Activated CD4-positive, alpha-beta memory T cell treated with anti-CD3 and anti-CD28 coated beads for 36 hours (primary cell): ENCODE measurements at regions not wholly inside any gene's neighbourhood (a gene's known extent, or its start where the extent isn't known, plus 50 kb on each side); places are given as distances from the start of the nearest gene placed in this dataset.

Experiments
- CTCF ChIA-PET: fragments of 350-600 bp; sonication (Branson Sonifier 250); formaldehyde crosslinking; loops from one replicate; lab custom pipeline; 2021; ENCODE audit warnings: antibody characterized with exemption, inconsistent platforms; lab: Charles Lee
- POLR2A ChIA-PET: fragments of 350-600 bp; sonication (Branson Sonifier 250); formaldehyde crosslinking; loops from one replicate; lab custom pipeline; 2021; ENCODE audit warnings: antibody characterized with exemption; lab: Charles Lee
- DNase-seq: peaks from one replicate; pipeline ENCODE4 v3.0.0-alpha.2; 2020
- H3K27ac Mint-ChIP-seq: one replicate; pipeline ENCODE4 v1.8.0; 2021; ENCODE audit warnings: mixed read lengths
- H3K27me3 Mint-ChIP-seq: one replicate; pipeline ENCODE4 v1.8.0; 2021; ENCODE audit warnings: mixed read lengths
- H3K36me3 Mint-ChIP-seq: one replicate; pipeline ENCODE4 v1.8.0; 2021; ENCODE audit warnings: mixed read lengths
- H3K4me1 Mint-ChIP-seq: one replicate; pipeline ENCODE4 v1.8.0; 2021; ENCODE audit warnings: low read depth, mixed read lengths
- H3K4me3 Mint-ChIP-seq: one replicate; pipeline ENCODE4 v1.8.0; 2021; ENCODE audit warnings: mild to moderate bottlenecking, mixed read lengths
- H3K9me3 Mint-ChIP-seq: one replicate; pipeline ENCODE4 v1.8.0; 2021; ENCODE audit warnings: mixed read lengths
- intact Hi-C: fragments of 100-400 bp; cut with micrococcal nuclease; formaldehyde crosslinking; loops from one replicate; pipeline ENCODE4 v1.15.1; 2023

- Mint-ChIP-seq H3K4me1 (no peaks in the 10 kb centered on the region), H3K27ac (no peak overlapping the region)
- CTCF ChIA-PET = no interaction called here
These were observed 422.9 kb downstream of the SETD4 start for GRCh38 chr21:35637431-35637830.

DNA sequence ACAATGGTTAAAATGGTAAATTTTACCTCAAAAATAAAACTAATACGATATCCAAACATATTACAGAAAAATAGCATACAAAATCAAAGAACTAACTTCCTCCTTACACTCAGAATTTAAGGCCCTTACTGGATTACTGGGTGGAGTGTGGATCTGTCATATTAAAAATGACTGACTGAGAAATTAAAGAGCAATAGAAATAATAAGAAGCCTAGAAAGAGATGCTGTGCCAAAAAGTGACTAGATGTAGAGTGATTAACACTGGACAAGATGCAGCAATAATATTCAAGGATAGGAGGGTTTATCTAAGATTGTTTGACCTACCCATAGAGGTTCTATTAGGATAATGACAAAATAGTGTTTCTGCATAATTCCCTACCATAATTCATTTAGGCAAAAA, 424.3 kb downstream of the SETD4 start:
- ChIA-PET POLR2A (no interaction called here), CTCF (no interaction called here)
- no peak for DNase-seq
- Mint-ChIP-seq H3K27me3 (peaks cover 17% of the 10 kb centered on the region), H3K4me1 (no peaks in the 10 kb centered on the region), H3K27ac (no peak overlapping the region), H3K9me3 (no peaks in the 10 kb centered on the region), H3K36me3 (no peaks in the 10 kb centered on the region), H3K4me3 (no peak overlapping the region)
- intact Hi-C loops = no loop called here

More at GRCh38 chr21:35637431-35637830, 422.9 kb downstream of the SETD4 start:
- DNase-seq = no peak
- Mint-ChIP-seq H3K27me3 (peaks cover 18% of the 10 kb centered on the region), H3K9me3 (no peaks in the 10 kb centered on the region), H3K36me3 (no peaks in the 10 kb centered on the region), H3K4me3 (no peak overlapping the region)
- intact Hi-C loops = no loop called here
- POLR2A ChIA-PET = no interaction called here

DNA sequence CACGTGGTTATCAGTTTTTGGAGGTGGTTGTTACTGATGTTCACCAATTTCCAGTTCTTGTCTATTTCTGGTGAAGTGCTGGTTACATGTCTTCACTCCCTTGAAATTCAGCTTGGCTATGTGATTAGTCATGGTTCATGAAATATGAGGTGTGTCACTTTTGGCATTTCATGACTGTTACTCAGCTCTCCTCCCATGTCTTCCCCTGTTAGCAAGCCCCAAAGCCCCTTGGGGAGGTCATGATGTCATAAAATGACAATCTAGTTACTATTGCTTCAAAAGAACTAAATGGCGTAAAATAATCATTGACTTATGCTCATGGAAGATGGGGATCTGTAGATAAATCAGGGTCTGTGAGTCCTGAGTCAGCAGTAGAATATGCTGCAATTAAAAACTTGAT, 425.1 kb downstream of the SETD4 start:
- Mint-ChIP-seq H3K27me3 (peaks cover 13% of the 10 kb centered on the region), H3K4me3 (no peak overlapping the region), H3K27ac (no peak overlapping the region), H3K4me1 (no peaks in the 10 kb centered on the region), H3K36me3 (no peaks in the 10 kb centered on the region), H3K9me3 (no peaks in the 10 kb centered on the region)
- CTCF ChIA-PET = no interaction called here
- DNase-seq = no peak
- POLR2A ChIA-PET = no interaction called here
- intact Hi-C loops = no loop called here

GRCh38 chr21:35633501-35633900, 426.8 kb downstream of the SETD4 start:
- H3K27ac Mint-ChIP-seq = no peak overlapping the region
- POLR2A ChIA-PET = no interaction called here
- intact Hi-C loops = no loop called here
- no peak for DNase-seq
- H3K9me3 Mint-ChIP-seq = no peaks in the 10 kb centered on the region
- CTCF ChIA-PET = no interaction called here
- H3K4me3 Mint-ChIP-seq = no peak overlapping the region
- H3K27me3 Mint-ChIP-seq = peaks cover 2% of the 10 kb centered on the region
- no peaks in the 10 kb centered on the region for H3K36me3 Mint-ChIP-seq
- no peaks in the 10 kb centered on the region for H3K4me1 Mint-ChIP-seq

DNA sequence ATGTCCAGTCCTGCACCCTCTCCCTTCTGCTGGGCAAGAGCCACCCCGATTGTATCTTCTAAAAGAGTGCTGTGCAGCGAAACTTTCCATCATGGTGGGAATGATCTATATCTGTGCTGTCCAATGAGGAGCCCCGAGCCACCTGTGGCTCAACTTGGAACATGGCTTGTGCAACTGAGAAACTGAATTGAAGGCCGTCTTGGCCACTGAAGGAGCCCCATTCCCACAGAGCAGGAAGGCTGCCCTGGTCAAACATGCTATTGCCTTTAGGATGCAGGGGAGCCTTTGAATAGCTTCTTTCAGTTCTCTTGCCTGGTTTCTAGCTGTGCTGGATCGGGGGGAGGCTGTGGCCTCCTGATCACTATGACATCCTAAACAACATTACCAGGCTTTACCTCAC, 427.6 kb downstream of the SETD4 start:
- no peak overlapping the region for H3K27ac Mint-ChIP-seq
- DNase-seq = no peak
- H3K4me1 Mint-ChIP-seq = no peaks in the 10 kb centered on the region
- H3K27me3 Mint-ChIP-seq = peaks cover 8% of the 10 kb centered on the region
- CTCF ChIA-PET = no interaction called here
- H3K9me3 Mint-ChIP-seq = no peaks in the 10 kb centered on the region
- H3K36me3 Mint-ChIP-seq = no peaks in the 10 kb centered on the region
- intact Hi-C loops = no loop called here
- POLR2A ChIA-PET = no interaction called here
- H3K4me3 Mint-ChIP-seq = no peak overlapping the region

GRCh38 chr21:35628316-35628715, 432.0 kb downstream of the SETD4 start:
- Mint-ChIP-seq H3K9me3 (no peaks in the 10 kb centered on the region), H3K27ac (no peak overlapping the region), H3K27me3 (peaks cover 10% of the 10 kb centered on the region), H3K4me1 (no peaks in the 10 kb centered on the region), H3K4me3 (no peak overlapping the region), H3K36me3 (no peaks in the 10 kb centered on the region)
- ChIA-PET CTCF (no interaction called here), POLR2A (no interaction called here)
- no peak for DNase-seq
- intact Hi-C loops = no loop called here

GRCh38 chr21:35627462-35627861, 432.9 kb downstream of the SETD4 start:
- CTCF ChIA-PET = no interaction called here
- no peak overlapping the region for H3K27ac Mint-ChIP-seq
- no peaks in the 10 kb centered on the region for H3K36me3 Mint-ChIP-seq
- POLR2A ChIA-PET = no interaction called here
- H3K9me3 Mint-ChIP-seq = no peaks in the 10 kb centered on the region
- H3K4me1 Mint-ChIP-seq = no peaks in the 10 kb centered on the region
- intact Hi-C loops = no loop called here
- H3K27me3 Mint-ChIP-seq = peaks cover 10% of the 10 kb centered on the region
- no peak for DNase-seq
- H3K4me3 Mint-ChIP-seq = no peak overlapping the region

DNA sequence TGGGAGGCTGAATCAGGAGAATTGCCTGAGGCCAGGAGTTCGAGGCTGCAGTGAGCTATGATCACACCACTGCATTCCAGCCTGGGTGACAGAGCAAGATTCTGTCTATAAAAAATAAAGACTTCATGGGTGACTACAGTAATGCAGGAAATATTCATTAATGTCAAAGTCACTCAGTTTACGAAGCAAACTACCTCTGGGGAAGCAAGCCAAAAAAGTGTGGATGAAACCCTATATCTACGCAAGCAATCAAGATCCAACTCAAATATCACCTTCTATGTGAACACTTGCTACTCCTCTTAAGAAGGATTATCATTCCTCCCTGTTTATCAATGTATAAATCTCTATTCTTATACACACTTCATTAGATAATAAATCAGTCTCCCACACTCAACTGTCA, 434.8 kb downstream of the SETD4 start:
- no peak for DNase-seq
- ChIA-PET CTCF (no interaction called here), POLR2A (no interaction called here)
- Mint-ChIP-seq H3K36me3 (no peaks in the 10 kb centered on the region), H3K4me3 (no peak overlapping the region), H3K4me1 (no peaks in the 10 kb centered on the region), H3K27me3 (peaks cover 10% of the 10 kb centered on the region), H3K9me3 (no peaks in the 10 kb centered on the region), H3K27ac (no peak overlapping the region)
- intact Hi-C loops = no loop called here

- H3K27ac Mint-ChIP-seq = no peak overlapping the region
- no peaks in the 10 kb centered on the region for H3K4me1 Mint-ChIP-seq
- H3K36me3 Mint-ChIP-seq = no peaks in the 10 kb centered on the region
- intact Hi-C loops = no loop called here
- ChIA-PET POLR2A (no interaction called here), CTCF (no interaction called here)
- no peaks in the 10 kb centered on the region for H3K9me3 Mint-ChIP-seq
- peaks cover 10% of the 10 kb centered on the region for H3K27me3 Mint-ChIP-seq
- no peak for DNase-seq
- H3K4me3 Mint-ChIP-seq = no peak overlapping the region
These were observed 435.4 kb downstream of the SETD4 start for GRCh38 chr21:35624901-35625300.

DNA sequence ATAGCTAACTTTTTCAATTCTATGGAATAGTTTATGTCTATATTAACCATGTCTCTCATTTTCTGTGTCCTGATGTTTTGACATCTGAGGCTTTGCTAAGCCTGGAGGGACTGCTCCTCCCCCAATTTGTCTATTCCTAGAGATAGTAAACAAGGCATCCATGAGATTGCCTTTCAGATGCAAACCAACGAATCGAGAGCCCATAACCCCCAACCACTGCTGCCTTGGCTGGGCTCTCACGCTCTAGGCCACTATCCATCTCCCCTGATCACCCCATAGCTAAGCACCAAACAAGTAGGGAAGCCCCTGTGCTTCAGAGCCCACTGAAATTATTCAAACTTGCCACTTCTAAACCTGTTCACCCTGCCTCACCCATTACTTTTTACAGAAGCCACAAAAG, 437.7 kb downstream of the SETD4 start:
- no peak for DNase-seq
- ChIA-PET POLR2A (no interaction called here), CTCF (no interaction called here)

GRCh38 chr21:35619184-35619583, 441.1 kb downstream of the SETD4 start:
- DNase-seq = no peak
- ChIA-PET POLR2A (no interaction called here), CTCF (no interaction called here)
- Mint-ChIP-seq H3K36me3 (no peaks in the 10 kb centered on the region), H3K4me3 (no peak overlapping the region), H3K27me3 (peaks cover 7% of the 10 kb centered on the region), H3K27ac (no peak overlapping the region), H3K4me1 (no peaks in the 10 kb centered on the region), H3K9me3 (no peaks in the 10 kb centered on the region)
- intact Hi-C loops = loop anchor here (10.0 kb wide), 2 partner anchors 194 to 874 kb away; no protein-coding TSS in a partner anchor

More for the DNA sequence above, 437.7 kb downstream of the SETD4 start:
- no peak overlapping the region for H3K4me3 Mint-ChIP-seq
- peaks cover 9% of the 10 kb centered on the region for H3K27me3 Mint-ChIP-seq
- no peaks in the 10 kb centered on the region for H3K4me1 Mint-ChIP-seq
- no peak overlapping the region for H3K27ac Mint-ChIP-seq
- H3K36me3 Mint-ChIP-seq = no peaks in the 10 kb centered on the region
- no peaks in the 10 kb centered on the region for H3K9me3 Mint-ChIP-seq
- intact Hi-C loops = no loop called here

GRCh38 chr21:35617491-35617890, 442.8 kb downstream of the SETD4 start:
- Mint-ChIP-seq H3K4me1 (no peaks in the 10 kb centered on the region), H3K27ac (no peak overlapping the region), H3K4me3 (no peak overlapping the region), H3K9me3 (no peaks in the 10 kb centered on the region), H3K27me3 (peaks cover 7% of the 10 kb centered on the region), H3K36me3 (no peaks in the 10 kb centered on the region)
- ChIA-PET CTCF (interaction anchor here (1.2 kb wide), 1 partner anchor 872 kb away, joined by 3 read pairs; no protein-coding TSS in a partner anchor), POLR2A (no interaction called here)
- DNase-seq = no peak
- intact Hi-C loops = loop anchor here (10.0 kb wide), 2 partner anchors 193 to 873 kb away; no protein-coding TSS in a partner anchor

GRCh38 chr21:35616090-35616489, 444.2 kb downstream of the SETD4 start:
- H3K9me3 Mint-ChIP-seq = no peaks in the 10 kb centered on the region
- no peaks in the 10 kb centered on the region for H3K36me3 Mint-ChIP-seq
- ChIA-PET POLR2A (no interaction called here), CTCF (interaction anchor here (0.9 to 1.3 kb wide), 4 partner anchors 13 to 923 kb away, joined by 3 to 6 read pairs (median 4); no protein-coding TSS in a partner anchor)
- H3K27me3 Mint-ChIP-seq = peaks cover 12% of the 10 kb centered on the region
- H3K27ac Mint-ChIP-seq = no peak overlapping the region
- intact Hi-C loops = loop anchor here (10.0 kb wide), 2 partner anchors 191 to 871 kb away; no protein-coding TSS in a partner anchor
- no peak overlapping the region for H3K4me3 Mint-ChIP-seq
- DNase-seq = no peak
- H3K4me1 Mint-ChIP-seq = no peaks in the 10 kb centered on the region
